Transverse colon (tissue), 4 donors: ENCODE measurements at regions not wholly inside any gene's neighbourhood (a gene's known extent, or its start where the extent isn't known, plus 50 kb on each side); places are given as distances from the start of the nearest gene placed in this dataset.

ENCODE experiments used
- POLR2AphosphoS5 ChIP-seq, 3 donors: sonication (generic); formaldehyde crosslinking; IDR thresholded peaks; one replicate each; pipeline ENCODE4 v1.6.1; 2016; ENCODE audit warnings: antibody characterized with exemption in 3 of 3
- TF ChIP-seq, protein P1 (sequence below), 5 experiments: fragments of 200-600 bp in 3 of 5; fragments of 450-650 bp in 2 of 5; sonication (generic) in 3 of 5; IDR thresholded peaks; 1 replicate in 2 of 5; 2 replicates in 3 of 5; pipeline ENCODE4 v1.5.1; 2016 to 2017; ENCODE audit warnings: antibody characterized with exemption in 5 of 5, inconsistent platforms in 3 of 5, mild to moderate bottlenecking in 2 of 5, moderate library complexity in 1 of 5

DNA sequence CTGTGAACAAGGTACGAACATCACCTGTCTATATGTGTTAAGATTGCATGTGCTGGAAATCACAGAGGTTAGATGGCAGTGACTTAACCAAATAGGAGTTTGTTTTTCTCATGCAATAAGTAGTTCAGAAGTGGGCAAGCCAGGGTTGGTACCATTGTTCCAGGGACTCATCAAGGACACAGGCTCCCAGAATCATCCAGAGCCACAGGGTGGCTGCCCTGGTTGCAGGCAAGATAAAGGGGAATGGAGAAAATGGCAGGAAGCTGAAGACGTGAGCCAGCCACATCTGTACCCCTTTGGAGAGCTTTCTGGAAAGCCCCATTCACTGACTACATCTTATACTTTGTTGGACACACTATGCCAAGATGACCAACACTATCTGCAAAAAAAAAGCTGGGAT lies 126.0 kb upstream of the IL12B start:
- TF ChIP-seq, protein P1, sequence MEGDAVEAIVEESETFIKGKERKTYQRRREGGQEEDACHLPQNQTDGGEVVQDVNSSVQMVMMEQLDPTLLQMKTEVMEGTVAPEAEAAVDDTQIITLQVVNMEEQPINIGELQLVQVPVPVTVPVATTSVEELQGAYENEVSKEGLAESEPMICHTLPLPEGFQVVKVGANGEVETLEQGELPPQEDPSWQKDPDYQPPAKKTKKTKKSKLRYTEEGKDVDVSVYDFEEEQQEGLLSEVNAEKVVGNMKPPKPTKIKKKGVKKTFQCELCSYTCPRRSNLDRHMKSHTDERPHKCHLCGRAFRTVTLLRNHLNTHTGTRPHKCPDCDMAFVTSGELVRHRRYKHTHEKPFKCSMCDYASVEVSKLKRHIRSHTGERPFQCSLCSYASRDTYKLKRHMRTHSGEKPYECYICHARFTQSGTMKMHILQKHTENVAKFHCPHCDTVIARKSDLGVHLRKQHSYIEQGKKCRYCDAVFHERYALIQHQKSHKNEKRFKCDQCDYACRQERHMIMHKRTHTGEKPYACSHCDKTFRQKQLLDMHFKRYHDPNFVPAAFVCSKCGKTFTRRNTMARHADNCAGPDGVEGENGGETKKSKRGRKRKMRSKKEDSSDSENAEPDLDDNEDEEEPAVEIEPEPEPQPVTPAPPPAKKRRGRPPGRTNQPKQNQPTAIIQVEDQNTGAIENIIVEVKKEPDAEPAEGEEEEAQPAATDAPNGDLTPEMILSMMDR (IDR thresholded peaks at IDR 0.05) = no peak
- TF ChIP-seq POLR2AphosphoS5 (IDR thresholded peaks at IDR 0.05) = no peak
